HG02840 (cell line): ENCODE measurements at regions not wholly inside any gene's neighbourhood (a gene's known extent, or its start where the extent isn't known, plus 50 kb on each side); places are given as distances from the start of the nearest gene placed in this dataset.
A peak's percentile ranks its signal among the peaks of the same experiment; 100 is the strongest.

Experiments
- ATAC-seq: cut with Tn5 transposase; IDR thresholded peaks from one replicate; pipeline ENCODE4 v1.9.1; 2021; ENCODE audit warnings: mild to moderate bottlenecking, moderate library complexity, moderate number of reproducible peaks; ENCODE audit not compliant: unreplicated experiment, low FRiP score

GRCh38 chr5:89449392-89450148 lies 566.6 kb upstream of the MEF2C start:
- no peak for ATAC-seq

GRCh38 chr5:89447027-89447426 lies 564.0 kb upstream of the MEF2C start:
- ATAC-seq = no peak

- ATAC-seq = no peak
Observed at GRCh38 chr5:89445106-89445745, 562.2 kb upstream of the MEF2C start.

GRCh38 chr5:89444088-89444487 lies 561.1 kb upstream of the MEF2C start:
- ATAC-seq = no peak

- ATAC-seq = no peak
Observed at GRCh38 chr5:89443508-89443907, 560.5 kb upstream of the MEF2C start.

- no peak for ATAC-seq
Observed at GRCh38 chr5:89441965-89442364, 559.0 kb upstream of the MEF2C start.

GRCh38 chr5:89440670-89441069 lies 557.7 kb upstream of the MEF2C start:
- ATAC-seq = no peak

GRCh38 chr5:89437450-89438435 lies 554.8 kb upstream of the MEF2C start:
- no peak for ATAC-seq

- ATAC-seq = no peak
Observed at GRCh38 chr5:89436464-89436863, 553.5 kb upstream of the MEF2C start.

- peak; percentile 87 for ATAC-seq
Observed at GRCh38 chr5:89435347-89435746, 552.4 kb upstream of the MEF2C start.

- ATAC-seq = no peak
Observed at GRCh38 chr5:89428624-89429023, 545.6 kb upstream of the MEF2C start.

- ATAC-seq = no peak
Observed at GRCh38 chr5:89425062-89425461, 542.1 kb upstream of the MEF2C start.

GRCh38 chr5:89421035-89421434 lies 538.1 kb upstream of the MEF2C start:
- no peak for ATAC-seq

GRCh38 chr5:89418407-89419085 lies 535.6 kb upstream of the MEF2C start:
- no peak for ATAC-seq

- no peak for ATAC-seq
Observed at GRCh38 chr5:89417990-89418389, 535.0 kb upstream of the MEF2C start.

- ATAC-seq = no peak
Observed at GRCh38 chr5:89417515-89417914, 534.5 kb upstream of the MEF2C start.

GRCh38 chr5:89411891-89412290 lies 528.9 kb upstream of the MEF2C start:
- no peak for ATAC-seq

GRCh38 chr5:89407054-89407453 lies 524.1 kb upstream of the MEF2C start:
- no peak for ATAC-seq

- ATAC-seq = no peak
Observed at GRCh38 chr5:89401659-89402058, 518.7 kb upstream of the MEF2C start.

GRCh38 chr5:89401012-89401411 lies 518.0 kb upstream of the MEF2C start:
- no peak for ATAC-seq
